CD1c-positive myeloid dendritic cell (primary cell): ENCODE measurements at regions not wholly inside any gene's neighbourhood (a gene's known extent, or its start where the extent isn't known, plus 50 kb on each side); places are given as distances from the start of the nearest gene placed in this dataset.

ENCODE experiments used
- DNase-seq: peaks from one replicate; pipeline ENCODE4 v3.0.0-alpha.2; 2016; ENCODE audit errors: extremely low spot score

GRCh38 chr11:98136357-98136756 is 884.4 kb upstream of the CNTN5 start:
- no peak for DNase-seq

GRCh38 chr11:98137437-98137836 is 883.3 kb upstream of the CNTN5 start:
- DNase-seq: no peak

- DNase-seq: no peak
These were observed 877.1 kb upstream of the CNTN5 start for GRCh38 chr11:98143661-98144060.

GRCh38 chr11:98153752-98154151 is 867.0 kb upstream of the CNTN5 start:
- DNase-seq: no peak

GRCh38 chr11:98155696-98156095 is 865.1 kb upstream of the CNTN5 start:
- no peak for DNase-seq

GRCh38 chr11:98177925-98178324 is 842.8 kb upstream of the CNTN5 start:
- no peak for DNase-seq

GRCh38 chr11:98180511-98180910 is 840.2 kb upstream of the CNTN5 start:
- no peak for DNase-seq

- DNase-seq: no peak
These were observed 839.8 kb upstream of the CNTN5 start for GRCh38 chr11:98180921-98181320.

GRCh38 chr11:98183034-98183433 is 837.7 kb upstream of the CNTN5 start:
- no peak for DNase-seq

- no peak for DNase-seq
These were observed 835.5 kb upstream of the CNTN5 start for GRCh38 chr11:98185245-98185644.

- DNase-seq: no peak
These were observed 826.1 kb upstream of the CNTN5 start for GRCh38 chr11:98194611-98195010.

GRCh38 chr11:98195300-98195699 is 825.4 kb upstream of the CNTN5 start:
- no peak for DNase-seq

- no peak for DNase-seq
These were observed 813.7 kb upstream of the CNTN5 start for GRCh38 chr11:98207086-98207485.

- no peak for DNase-seq
These were observed 793.5 kb upstream of the CNTN5 start for GRCh38 chr11:98227278-98227677.

- DNase-seq: no peak
These were observed 790.1 kb upstream of the CNTN5 start for GRCh38 chr11:98230678-98231077.

- no peak for DNase-seq
These were observed 786.1 kb upstream of the CNTN5 start for GRCh38 chr11:98234698-98235097.

- DNase-seq: no peak
These were observed 776.9 kb upstream of the CNTN5 start for GRCh38 chr11:98243897-98244296.

GRCh38 chr11:98260983-98261382 is 759.8 kb upstream of the CNTN5 start:
- no peak for DNase-seq

- DNase-seq: no peak
These were observed 743.4 kb upstream of the CNTN5 start for GRCh38 chr11:98277251-98277912.

GRCh38 chr11:98289617-98290263 is 731.0 kb upstream of the CNTN5 start:
- DNase-seq: no peak

GRCh38 chr11:98296091-98296880 is 724.5 kb upstream of the CNTN5 start:
- no peak for DNase-seq

GRCh38 chr11:98300719-98301118 is 720.0 kb upstream of the CNTN5 start:
- DNase-seq: no peak
